HEK293T (cell line): ENCODE measurements at regions not wholly inside any gene's neighbourhood (a gene's known extent, or its start where the extent isn't known, plus 50 kb on each side); places are given as distances from the start of the nearest gene placed in this dataset.

Experiments used
- CTCF ChIA-PET: fragments of 350-600 bp; formaldehyde crosslinking; extraction: SDS; loops from one replicate; lab custom pipeline; 2021; ENCODE audit warnings: antibody characterized with exemption, inconsistent platforms; lab: Yijun Ruan, JAX
- POLR2A ChIA-PET: fragments of 350-600 bp; formaldehyde crosslinking; extraction: SDS; loops from one replicate; lab custom pipeline; 2020; ENCODE audit warnings: antibody characterized with exemption, inconsistent platforms; lab: Yijun Ruan, JAX
- DNase-seq: peaks from one replicate; pipeline ENCODE4 v3.0.0; 2012; ENCODE audit warnings: mixed read lengths; ENCODE audit errors: extremely low spot score
- ARNT ChIP-seq: fragments of 450-650 bp; IDR thresholded peaks from 2 replicates; pipeline ENCODE4 v1.6.1; 2017; ENCODE audit warnings: mild to moderate bottlenecking
- BHLHE40 ChIP-seq: fragments of 450-650 bp; IDR thresholded peaks from 2 replicates; pipeline ENCODE4 v1.6.1; 2016; ENCODE audit warnings: mild to moderate bottlenecking, moderate library complexity, borderline replicate concordance
- CTBP1 ChIP-seq: fragments of 450-650 bp; IDR thresholded peaks from 2 replicates; pipeline ENCODE4 v1.6.1; 2016; ENCODE audit warnings: borderline replicate concordance
- ELF4 ChIP-seq: fragments of 450-650 bp; IDR thresholded peaks from 2 replicates; pipeline ENCODE4 v1.6.1; 2017; ENCODE audit warnings: antibody characterized with exemption
- FOXA1 ChIP-seq: fragments of 450-650 bp; IDR thresholded peaks from 2 replicates; pipeline ENCODE4 v1.6.1; 2016; ENCODE audit warnings: mild to moderate bottlenecking
- FOXK2 ChIP-seq: fragments of 450-650 bp; IDR thresholded peaks from 2 replicates; pipeline ENCODE4 v1.6.1; 2016; ENCODE audit warnings: mild to moderate bottlenecking
- FOXM1 ChIP-seq: fragments of 450-650 bp; IDR thresholded peaks from 2 replicates; pipeline ENCODE4 v1.6.1; 2017; ENCODE audit warnings: mild to moderate bottlenecking, borderline replicate concordance
- HDGF ChIP-seq: fragments of 450-650 bp; IDR thresholded peaks from 2 replicates; pipeline ENCODE4 v1.6.1; 2017; ENCODE audit warnings: antibody characterized with exemption, borderline replicate concordance
- L3MBTL2 ChIP-seq: fragments of 450-650 bp; conservative IDR thresholded peaks from 2 replicates; pipeline ENCODE4 v1.6.1; 2016; ENCODE audit warnings: mild to moderate bottlenecking
- LEF1 ChIP-seq: fragments of 450-650 bp; IDR thresholded peaks from 2 replicates; pipeline ENCODE4 v1.6.1; 2017; ENCODE audit warnings: mild to moderate bottlenecking, borderline replicate concordance
- NFRKB ChIP-seq: fragments of 450-650 bp; IDR thresholded peaks from 2 replicates; pipeline ENCODE4 v1.6.1; 2016; ENCODE audit warnings: mild to moderate bottlenecking, moderate library complexity
- PKNOX1 ChIP-seq: fragments of 450-650 bp; IDR thresholded peaks from 2 replicates; pipeline ENCODE4 v1.6.1; 2016
- SP1 ChIP-seq: fragments of 450-650 bp; IDR thresholded peaks from 2 replicates; pipeline ENCODE4 v1.6.1; 2017
- SUZ12 ChIP-seq: fragments of 450-650 bp; IDR thresholded peaks from 2 replicates; pipeline ENCODE4 v1.6.1; 2016; ENCODE audit warnings: mild to moderate bottlenecking
- TARDBP ChIP-seq: fragments of 450-650 bp; IDR thresholded peaks from 2 replicates; pipeline ENCODE4 v1.6.1; 2016
- ZNF384 ChIP-seq: fragments of 450-650 bp; IDR thresholded peaks from 2 replicates; pipeline ENCODE4 v1.6.1; 2016

GRCh38 chr13:85592211-85592610 is 207.0 kb downstream of the SLITRK6 start:
- no peak for DNase-seq
- TF ChIP-seq L3MBTL2 = no peak
- no peak for TF ChIP-seq TARDBP
- TF ChIP-seq FOXA1 = no peak
- no peak for TF ChIP-seq SP1
- no peak for TF ChIP-seq ZNF384
- TF ChIP-seq NFRKB = no peak
- no peak for TF ChIP-seq ARNT
- no peak for TF ChIP-seq HDGF
- TF ChIP-seq PKNOX1 = no peak
- TF ChIP-seq LEF1 = no peak
- TF ChIP-seq ELF4 = no peak
- TF ChIP-seq SUZ12 = no peak
- TF ChIP-seq FOXM1 = no peak
- no peak for TF ChIP-seq BHLHE40
- POLR2A ChIA-PET = no interaction called here
- CTCF ChIA-PET = no interaction called here

- POLR2A ChIA-PET = no interaction called here
- DNase-seq = no peak
- CTCF ChIA-PET = no interaction called here
- TF ChIP-seq SUZ12 = no peak
- TF ChIP-seq FOXM1 = no peak
Observed at GRCh38 chr13:85590231-85590931, 208.8 kb downstream of the SLITRK6 start.

- CTCF ChIA-PET = interaction anchor here (0.7 kb wide), 1 partner anchor 45 kb away, joined by 3 read pairs; no protein-coding TSS in a partner anchor
- TF ChIP-seq L3MBTL2 (no peak), NFRKB (no peak), TARDBP (no peak), SUZ12 (no peak), HDGF (no peak), ZNF384 (no peak), CTBP1 (no peak), FOXK2 (no peak), SP1 (no peak), FOXA1 (no peak), ARNT (no peak), PKNOX1 (no peak), LEF1 (no peak), ELF4 (no peak), BHLHE40 (no peak), FOXM1 (no peak)
- POLR2A ChIA-PET = no interaction called here
- no peak for DNase-seq
Observed at GRCh38 chr13:85589021-85589420, 210.2 kb downstream of the SLITRK6 start.

DNA sequence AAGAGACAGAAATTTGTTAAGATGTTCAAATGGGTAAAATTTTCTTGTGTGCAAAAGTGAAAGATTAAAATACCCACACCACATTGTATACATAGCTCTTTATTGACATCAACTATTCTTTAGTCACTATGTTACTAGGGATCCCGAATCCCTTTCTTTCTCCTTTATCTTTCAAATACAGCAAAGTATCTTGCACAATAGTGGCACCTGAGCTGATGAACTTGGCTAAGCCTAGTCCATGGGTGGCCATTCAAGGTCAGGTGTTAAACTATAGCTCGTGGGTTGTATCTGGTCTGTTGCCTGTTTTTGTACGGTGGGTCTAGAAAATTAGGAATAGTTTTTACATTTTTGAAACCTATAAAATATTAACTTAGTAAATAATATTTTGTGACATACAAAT is 210.9 kb downstream of the SLITRK6 start:
- DNase-seq = no peak
- TF ChIP-seq NFRKB = no peak
- TF ChIP-seq TARDBP = no peak
- no peak for TF ChIP-seq CTBP1
- TF ChIP-seq FOXM1 = no peak
- no peak for TF ChIP-seq ARNT
- TF ChIP-seq L3MBTL2 = no peak
- TF ChIP-seq BHLHE40 = no peak
- no peak for TF ChIP-seq PKNOX1
- TF ChIP-seq SP1 = no peak
- no peak for TF ChIP-seq SUZ12
- no peak for TF ChIP-seq ZNF384
- TF ChIP-seq FOXA1 = no peak
- no peak for TF ChIP-seq HDGF
- no peak for TF ChIP-seq ELF4
- no peak for TF ChIP-seq FOXK2
- no peak for TF ChIP-seq LEF1
- ChIA-PET POLR2A (no interaction called here), CTCF (no interaction called here)

GRCh38 chr13:85586856-85587255 is 212.4 kb downstream of the SLITRK6 start:
- ChIA-PET CTCF (no interaction called here), POLR2A (no interaction called here)
- TF ChIP-seq LEF1 (no peak), FOXA1 (no peak), PKNOX1 (no peak), SP1 (no peak)
- no peak for DNase-seq

- ChIA-PET POLR2A (no interaction called here), CTCF (no interaction called here)
- no peak for TF ChIP-seq CTBP1
- TF ChIP-seq LEF1 = no peak
- TF ChIP-seq ARNT = no peak
- no peak for TF ChIP-seq ZNF384
- DNase-seq = no peak
Observed at GRCh38 chr13:85586422-85586831, 212.8 kb downstream of the SLITRK6 start.
